GM21786 (cell line): ENCODE measurements at regions not wholly inside any gene's neighbourhood (a gene's known extent, or its start where the extent isn't known, plus 50 kb on each side); places are given as distances from the start of the nearest gene placed in this dataset.

Experiments
- ATAC-seq: cut with Tn5 transposase; IDR thresholded peaks from one replicate; pipeline ENCODE4 v1.9.1; 2021; ENCODE audit not compliant: unreplicated experiment

- no peak for ATAC-seq
Observed at GRCh38 chr5:173780235-173781234, 107.6 kb upstream of the CPEB4 start.

GRCh38 chr5:173781432-173781815, 106.7 kb upstream of the CPEB4 start:
- ATAC-seq = no peak

GRCh38 chr5:173781816-173782670, 106.1 kb upstream of the CPEB4 start:
- no peak for ATAC-seq

GRCh38 chr5:173782671-173783101, 105.5 kb upstream of the CPEB4 start:
- no peak for ATAC-seq

- ATAC-seq = no peak
Observed at GRCh38 chr5:173783371-173783770, 104.8 kb upstream of the CPEB4 start.

- ATAC-seq = no peak
Observed at GRCh38 chr5:173785400-173785799, 102.7 kb upstream of the CPEB4 start.

GRCh38 chr5:173785866-173786265, 102.3 kb upstream of the CPEB4 start:
- no peak for ATAC-seq

GRCh38 chr5:173786286-173787187, 101.6 kb upstream of the CPEB4 start:
- ATAC-seq = peak; percentile 77

- ATAC-seq = no peak
Observed at GRCh38 chr5:173789031-173789920, 98.9 kb upstream of the CPEB4 start.

GRCh38 chr5:173790177-173790719, 97.9 kb upstream of the CPEB4 start:
- no peak for ATAC-seq

- ATAC-seq = no peak
Observed at GRCh38 chr5:173790836-173791546, 97.2 kb upstream of the CPEB4 start.

- no peak for ATAC-seq
Observed at GRCh38 chr5:173791878-173792277, 96.3 kb upstream of the CPEB4 start.

GRCh38 chr5:173792781-173793547, 95.2 kb upstream of the CPEB4 start:
- ATAC-seq = no peak

- no peak for ATAC-seq
Observed at GRCh38 chr5:173793648-173794548, 94.3 kb upstream of the CPEB4 start.

GRCh38 chr5:173794901-173795416, 93.2 kb upstream of the CPEB4 start:
- ATAC-seq = no peak

- ATAC-seq = no peak
Observed at GRCh38 chr5:173795601-173796000, 92.5 kb upstream of the CPEB4 start.
